ENCODE measurements at regions not wholly inside any gene's neighbourhood (a gene's known extent, or its start where the extent isn't known, plus 50 kb on each side); places are given as distances from the start of the nearest gene placed in this dataset.

- Histone ChIP-seq H3K4ac (ENCODE audit: low read depth, low read length) (no peak overlapping the region), H3K4me1 (ENCODE audit: control insufficient read depth, insufficient read depth, low read length) (no peaks in the 10 kb centered on the region), H4K91ac (ENCODE audit: insufficient read depth, low read depth, low read length) (no peak overlapping the region), H3K9me1 (ENCODE audit: insufficient read depth, low read length) (no peaks in the 10 kb centered on the region), H3K9me3 (ENCODE audit: control insufficient read depth, insufficient read depth, low read length) (no peaks in the 10 kb centered on the region), H3K27ac (ENCODE audit: insufficient read depth, low read length) (no peak overlapping the region), H2BK20ac (ENCODE audit: low read depth, low read length) (no peak overlapping the region), H3K4me3 (ENCODE audit: insufficient read depth, low read depth, low read length) (no peak overlapping the region), H2AK9ac (replicated peaks; ENCODE audit: low read depth, low read length, poor library complexity) (no peak overlapping the region), H3K18ac (ENCODE audit: low read depth, low read length) (no peak overlapping the region), H3K56ac (ENCODE audit: extremely low read depth, insufficient read depth, low read length) (no peak overlapping the region), H3K23ac (ENCODE audit: low read depth, low read length) (no peak overlapping the region), H2AK5ac (ENCODE audit: low read depth, low read length) (no peak overlapping the region), H3K14ac (replicated peaks; ENCODE audit: low read depth, low read length) (no peak overlapping the region), H3K79me1 (ENCODE audit: low read depth in 1 of 2, low read length in 2 of 2) (no peaks in the 10 kb centered on the region), H3K36me3 (ENCODE audit: control insufficient read depth, insufficient read depth, low read length) (no peaks in the 10 kb centered on the region), H2BK15ac (ENCODE audit: low read depth, low read length) (no peak overlapping the region), H4K20me1 (ENCODE audit: insufficient read depth, low read length) (no peaks in the 10 kb centered on the region), H4K8ac (ENCODE audit: low read depth in 2 of 2, low read length in 2 of 2) (no peak overlapping the region), H2AFZ (replicated peaks; ENCODE audit: low read length, poor library complexity) (no peak overlapping the region), H2BK5ac (ENCODE audit: low read depth, low read length, poor library complexity, severe bottlenecking) (no peak overlapping the region), H2BK120ac (ENCODE audit: low read depth, low read length) (no peak overlapping the region), H4K5ac (ENCODE audit: low read depth, low read length) (no peak overlapping the region), H3K4me2 (ENCODE audit: low read depth, low read length) (no peak overlapping the region), H3K9ac (ENCODE audit: low read depth, low read length) (no peak overlapping the region), H3K27me3 (ENCODE audit: control insufficient read depth, insufficient read depth, low read length) (no peaks in the 10 kb centered on the region)
- intact Hi-C loops (cut with micrococcal nuclease) = no loop called here
- no peak for TF ChIP-seq MAZ (IDR thresholded peaks at IDR 0.05; ENCODE audit: borderline replicate concordance, low read depth, low read length)
- TF ChIP-seq SMC3 (IDR thresholded peaks at IDR 0.05; ENCODE audit: low read depth, low read length) = no peak
- TF ChIP-seq ELK1 (IDR thresholded peaks at IDR 0.05; ENCODE audit: borderline replicate concordance, low read depth, low read length) = no peak
- WGBS, 2 experiments (ENCODE audit: extremely low coverage in 2 of 2, insufficient read length in 1 of 2) = no CpG with 5 or more reads among the region's 2 CpGs
- no TSS peak for BruUV-seq (replicated peaks)
- in situ Hi-C loops (cut with MboI; ENCODE audit: low sequenced_read_pairs) = no loop called here
- dilution Hi-C loops (cut with HindIII; ENCODE audit: low sequenced_read_pairs, unreplicated experiment) = no loop called here
- no peak for ATAC-seq (ENCODE audit: low read depth)
- ChIA-PET CTCF (no interaction called here), POLR2A (ENCODE audit: unreplicated experiment) (no interaction called here)
- DNase-seq = no peak
Measured at GRCh38 chr1:83619170-83619896, 379.6 kb downstream of the TTLL7 start.
